Endothelial cell of umbilical vein (primary cell): ENCODE measurements at regions not wholly inside any gene's neighbourhood (a gene's known extent, or its start where the extent isn't known, plus 50 kb on each side); places are given as distances from the start of the nearest gene placed in this dataset.

ENCODE experiments used
- BruUV-seq: library from RNA; stranded (reverse); fragments of 400-500 nt; replicated peaks from 2 replicates; lab custom pipeline; 2021; lab: Mats Ljungman, UMichigan
- CTCF ChIA-PET: fragments of 300-600, 350-600 bp; sonication (Branson Sonifier 250); formaldehyde crosslinking; loops from one replicate; lab custom pipeline; 2021; ENCODE audit warnings: antibody characterized with exemption, inconsistent platforms; lab: Charles Lee
- POLR2A ChIA-PET: fragments of 300-600, 350-600 bp; sonication (Branson Sonifier 250); formaldehyde crosslinking; loops from one replicate; lab custom pipeline; 2021; ENCODE audit warnings: antibody characterized with exemption, inconsistent platforms; lab: Charles Lee
- DNase-seq: peaks from one replicate; pipeline ENCODE4 v3.0.0-alpha.2; 2011; ENCODE audit warnings: low read depth, low spot score
- FAIRE-seq: peaks from 2 replicates; lab custom pipeline; 2011; peaks lifted over from hg19 to GRCh38; lab: Jason Lieb, UNC
- H2AFZ ChIP-seq: 2 replicates; pipeline ENCODE4 v1.6.0; 2012; ENCODE audit warnings: low read depth, low read length, control low read depth, inconsistent platforms
- H3K27ac ChIP-seq: 2 replicates; pipeline ENCODE4 v1.5.1; 2011; ENCODE audit warnings: low read depth, mild to moderate bottlenecking, control low read depth, low read length, moderate library complexity; ENCODE audit not compliant: insufficient read depth
- H3K27me3 ChIP-seq, 2 experiments: 2 replicates each; pipeline versions ENCODE4 v1.6.0 to v1.6.1; 2011; ENCODE audit warnings: low read length in 2 of 2, mixed read lengths in 1 of 2; ENCODE audit not compliant: control insufficient read depth in 2 of 2, insufficient read depth in 2 of 2
- H3K36me3 ChIP-seq, 2 experiments: 2 replicates in 1 of 2; 3 replicates in 1 of 2; pipeline ENCODE4 v1.5.1; 2011; ENCODE audit warnings: low read length in 2 of 2, mild to moderate bottlenecking in 1 of 2, moderate library complexity in 1 of 2; ENCODE audit not compliant: control insufficient read depth in 2 of 2, insufficient read depth in 2 of 2; ENCODE audit errors: extremely low read depth in 1 of 2
- H3K4me1 ChIP-seq: 3 replicates; pipeline ENCODE4 v1.5.1; 2011; ENCODE audit warnings: mild to moderate bottlenecking, low read length; ENCODE audit not compliant: control insufficient read depth, insufficient read depth; ENCODE audit errors: extremely low read depth
- H3K4me2 ChIP-seq: 2 replicates; pipeline ENCODE4 v1.6.1; 2011; ENCODE audit warnings: low read length, control low read depth, mixed read lengths; ENCODE audit not compliant: insufficient read depth
- H3K4me3 ChIP-seq, 3 experiments: fragments of 200-600 bp in 1 of 3; sonication (generic), shearing (Covaris generic) in 1 of 3; replicated peaks in 1 of 3; 2 replicates each; pipeline ENCODE4 v1.5.1; 2011 to 2016; ENCODE audit warnings: control low read depth in 3 of 3, low read length in 3 of 3, mild to moderate bottlenecking in 2 of 3, inconsistent platforms in 1 of 3, low read depth in 1 of 3, moderate library complexity in 1 of 3; ENCODE audit not compliant: insufficient read depth in 1 of 3
- H3K79me2 ChIP-seq: 2 replicates; pipeline ENCODE4 v1.6.0; 2012; ENCODE audit warnings: low read length, inconsistent platforms; ENCODE audit not compliant: control insufficient read depth, insufficient read depth
- H3K9ac ChIP-seq: replicated peaks from 2 replicates; pipeline ENCODE3; 2011; ENCODE audit warnings: low read length, control low read depth; ENCODE audit not compliant: insufficient read depth; ENCODE audit errors: extremely low read depth
- H3K9me1 ChIP-seq: replicated peaks from 3 replicates; pipeline ENCODE4 v1.6.0; 2011; ENCODE audit warnings: mild to moderate bottlenecking, low read length; ENCODE audit not compliant: control insufficient read depth, insufficient read depth; ENCODE audit errors: extremely low read depth
- H3K9me3 ChIP-seq: replicated peaks from 2 replicates; pipeline ENCODE4 v1.5.1; 2012; ENCODE audit warnings: low read length, inconsistent platforms; ENCODE audit not compliant: control insufficient read depth, insufficient read depth
- H4K20me1 ChIP-seq: replicated peaks from 2 replicates; pipeline ENCODE3; 2011; ENCODE audit warnings: mild to moderate bottlenecking, low read length; ENCODE audit not compliant: control insufficient read depth, insufficient read depth; ENCODE audit errors: extremely low read depth
- CTCF ChIP-seq, 2 donors: IDR thresholded peaks; 1 replicate in 1 of 2; 2 replicates in 1 of 2; pipeline ENCODE4 v1.5.1; 2011; ENCODE audit warnings: low read length in 2 of 2, mild to moderate bottlenecking in 2 of 2, moderate library complexity in 2 of 2, control low read depth in 1 of 2, inconsistent platforms in 1 of 2, low read depth in 1 of 2; ENCODE audit not compliant: insufficient read depth in 1 of 2; ENCODE audit errors: extremely low read depth in 1 of 2
- EZH2 ChIP-seq: IDR thresholded peaks from 2 replicates; pipeline ENCODE4 v1.6.1; 2012; ENCODE audit warnings: borderline replicate concordance, low read depth, mild to moderate bottlenecking, moderate library complexity, low read length, inconsistent platforms; ENCODE audit not compliant: severe bottlenecking
- FOS ChIP-seq: IDR thresholded peaks from 2 replicates; pipeline ENCODE4 v1.6.1; 2011; ENCODE audit warnings: mild to moderate bottlenecking, low read length, moderate library complexity, borderline replicate concordance; ENCODE audit not compliant: insufficient read depth
- GATA2 ChIP-seq: IDR thresholded peaks from 2 replicates; pipeline ENCODE4 v1.7.0; 2011; ENCODE audit warnings: low read depth, mild to moderate bottlenecking, moderate library complexity, mixed read lengths, low read length; ENCODE audit not compliant: insufficient read length, insufficient read depth
- JUN ChIP-seq: IDR thresholded peaks from 2 replicates; pipeline ENCODE4 v1.6.1; 2011; ENCODE audit warnings: borderline replicate concordance, low read depth; ENCODE audit not compliant: insufficient read length, insufficient read depth
- MAX ChIP-seq: IDR thresholded peaks from 2 replicates; pipeline ENCODE4 v1.6.1; 2011; ENCODE audit not compliant: insufficient read depth, insufficient read length
- MYC ChIP-seq: IDR thresholded peaks from one replicate; pipeline ENCODE4 v1.6.1; 2011; ENCODE audit warnings: mild to moderate bottlenecking, low read depth, low read length
- POLR2A ChIP-seq: IDR thresholded peaks from 2 replicates; pipeline ENCODE4 v1.6.1; 2012; ENCODE audit warnings: low read depth, mild to moderate bottlenecking, control low read depth, low read length
- POLR2AphosphoS5 ChIP-seq: IDR thresholded peaks from 2 replicates; pipeline ENCODE4 v1.6.1; 2012; ENCODE audit warnings: low read depth, mild to moderate bottlenecking, control low read depth, low read length, moderate library complexity; ENCODE audit not compliant: insufficient read depth
- dilution Hi-C: fragments of 300-500 bp; cut with MboI; formaldehyde crosslinking; loops from one replicate; pipeline ENCODE4 v1.15.0; 2019; ENCODE audit warnings: low sequenced_read_pairs; ENCODE audit not compliant: extremely low pct_ligation_motif_present
- intact Hi-C: fragments of 100-400 bp; cut with micrococcal nuclease; formaldehyde crosslinking; loops from one replicate; pipeline ENCODE4 v1.10.0; 2022

DNA sequence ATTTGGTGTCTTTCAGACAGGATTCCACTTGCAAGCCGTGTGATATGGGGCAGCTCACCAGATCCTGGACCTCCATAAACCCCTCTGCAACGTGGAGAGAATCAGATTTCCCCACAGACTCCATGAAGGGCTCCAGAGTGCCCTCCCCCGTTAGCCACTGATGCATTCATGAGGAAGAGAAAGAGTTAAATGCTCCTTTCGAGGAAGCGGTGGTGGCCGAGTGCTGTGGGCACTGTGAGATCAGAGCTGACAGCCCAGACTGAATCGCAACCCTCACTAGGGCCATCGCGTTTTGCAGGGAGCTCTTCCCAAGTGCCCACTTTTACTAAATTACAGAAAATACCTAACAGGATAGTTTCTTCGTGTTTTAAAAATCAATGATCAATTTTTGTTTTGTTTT, 226.3 kb upstream of the ZNF32 start:
- no peaks in the 10 kb centered on the region for H3K9me1 ChIP-seq
- TF ChIP-seq MYC (no peak), JUN (no peak), FOS (no peak), MAX (no peak), EZH2 (no peak), POLR2A (no peak), CTCF (IDR thresholded peaks at IDR 0.05; ENCODE audit: extremely low read depth in 1 of 2, insufficient read depth in 1 of 2, low read depth in 1 of 2, low read length in 2 of 2) (no peak), GATA2 (no peak), POLR2AphosphoS5 (no peak)
- BruUV-seq, result no TSS peak
- peaks cover 5% of the 10 kb centered on the region for H3K4me1 ChIP-seq
- H3K4me3 ChIP-seq, result no peak overlapping the region
- no peak overlapping the region for H2AFZ ChIP-seq
- ChIA-PET POLR2A (interaction anchor here (0.7 kb wide), 1 partner anchor 493 kb away, joined by 5 read pairs; no protein-coding TSS in a partner anchor), CTCF (no interaction called here)
- no peaks in the 10 kb centered on the region for H4K20me1 ChIP-seq
- FAIRE-seq (no peak), DNase-seq (no peak)
- no peak overlapping the region for H3K27ac ChIP-seq
- H3K27me3 ChIP-seq, result no peaks in the 10 kb centered on the region
- H3K9ac ChIP-seq, result no peak overlapping the region
- no peaks in the 10 kb centered on the region for H3K36me3 ChIP-seq
- no peaks in the 10 kb centered on the region for H3K79me2 ChIP-seq
- intact Hi-C loops, result no loop called here
- H3K4me2 ChIP-seq, result no peak overlapping the region
- dilution Hi-C loops, result no loop called here
- no peaks in the 10 kb centered on the region for H3K9me3 ChIP-seq
